KBM-7 (cell line): ENCODE measurements at regions not wholly inside any gene's neighbourhood (a gene's known extent, or its start where the extent isn't known, plus 50 kb on each side); places are given as distances from the start of the nearest gene placed in this dataset.

Experiments used
- DNase-seq: peaks from one replicate; pipeline ENCODE4 v3.0.0-alpha.2; 2015
- in situ Hi-C: fragments of 300-500 bp; cut with MboI; formaldehyde crosslinking; loops from 2 replicates; pipeline ENCODE4 v1.14.3; 2020; ENCODE audit warnings: low sequenced_read_pairs, low pct_unique_long_range_greater_than_20kb, mixed read lengths

DNA sequence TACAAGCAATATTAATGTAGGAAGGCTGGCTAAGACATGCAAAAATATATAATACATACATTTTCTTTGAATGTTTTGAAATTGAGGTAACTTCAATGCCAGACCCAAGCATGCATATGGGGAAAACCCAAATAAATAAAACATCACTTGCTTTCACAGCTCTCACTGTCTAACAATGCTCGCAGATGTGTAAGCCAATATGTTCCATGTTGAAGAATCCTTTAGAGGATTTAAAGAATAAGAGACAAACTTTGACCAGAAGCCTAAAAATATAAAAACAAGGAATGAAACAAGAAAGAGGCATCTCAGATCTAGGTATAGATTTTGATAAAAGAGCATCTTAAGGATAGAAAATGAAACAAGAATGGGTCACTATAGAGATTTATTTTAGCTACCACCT lies 354.2 kb downstream of the CDH10 start:
- in situ Hi-C loops = no loop called here
- DNase-seq = no peak

DNA sequence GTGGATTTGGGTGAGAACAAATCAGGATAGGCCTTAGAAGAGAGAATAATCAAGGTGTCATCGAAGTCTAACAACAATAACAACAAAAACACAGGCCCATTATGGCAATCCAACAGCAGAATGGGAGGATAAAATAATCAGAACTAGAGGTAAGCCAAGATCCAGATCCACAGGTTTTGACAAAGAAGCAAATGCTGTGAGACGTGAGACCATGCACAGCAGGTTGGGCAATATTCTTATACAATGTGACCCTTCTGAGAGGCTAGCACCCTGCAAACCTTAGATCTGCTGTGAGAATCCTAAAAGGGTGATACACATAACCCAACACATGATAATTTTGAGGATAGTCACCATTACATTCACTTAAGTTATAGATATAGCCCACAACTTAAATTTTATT lies 352.9 kb downstream of the CDH10 start:
- in situ Hi-C loops = no loop called here
- DNase-seq = no peak

DNA sequence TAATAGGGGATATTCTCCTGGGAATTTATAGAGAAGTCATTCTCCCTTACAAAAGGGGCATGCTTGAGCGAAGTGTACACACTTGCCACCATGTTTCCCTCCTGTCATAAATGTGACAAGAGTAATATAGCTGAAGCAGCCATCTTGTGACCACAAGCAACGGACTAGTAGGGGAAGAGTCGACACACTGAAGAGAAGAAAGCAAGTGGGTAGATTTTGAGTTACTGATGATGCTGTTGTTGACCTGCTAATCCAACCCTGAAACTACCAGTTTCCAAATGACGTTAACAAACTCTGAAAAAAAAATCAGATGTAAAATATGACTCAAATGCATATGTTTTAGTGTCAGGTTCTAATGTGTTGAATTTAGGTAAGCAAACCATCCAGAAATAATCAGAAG lies 350.4 kb downstream of the CDH10 start:
- in situ Hi-C loops = no loop called here
- DNase-seq = no peak

DNA sequence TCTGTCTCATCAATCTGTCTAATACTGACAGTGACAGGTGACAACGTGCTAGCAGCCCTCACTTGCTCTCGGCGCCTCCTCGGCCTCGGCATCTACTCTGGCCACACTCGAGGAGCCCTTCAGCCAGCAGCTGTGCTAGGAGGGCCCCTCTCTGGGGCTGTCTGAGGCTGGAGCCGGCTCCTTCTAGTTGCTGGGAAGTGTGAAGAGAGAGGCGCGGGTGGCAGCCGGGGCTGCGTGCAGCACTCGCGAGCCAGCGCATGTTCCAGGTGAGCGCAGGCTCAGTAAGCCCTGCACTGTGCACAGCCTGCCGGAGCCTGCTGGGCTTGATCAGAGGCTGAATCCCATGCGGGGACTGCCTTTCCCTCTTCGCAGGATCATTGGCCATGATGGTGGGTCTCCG lies 330.7 kb downstream of the CDH10 start:
- DNase-seq = no peak
- in situ Hi-C loops = no loop called here

DNA sequence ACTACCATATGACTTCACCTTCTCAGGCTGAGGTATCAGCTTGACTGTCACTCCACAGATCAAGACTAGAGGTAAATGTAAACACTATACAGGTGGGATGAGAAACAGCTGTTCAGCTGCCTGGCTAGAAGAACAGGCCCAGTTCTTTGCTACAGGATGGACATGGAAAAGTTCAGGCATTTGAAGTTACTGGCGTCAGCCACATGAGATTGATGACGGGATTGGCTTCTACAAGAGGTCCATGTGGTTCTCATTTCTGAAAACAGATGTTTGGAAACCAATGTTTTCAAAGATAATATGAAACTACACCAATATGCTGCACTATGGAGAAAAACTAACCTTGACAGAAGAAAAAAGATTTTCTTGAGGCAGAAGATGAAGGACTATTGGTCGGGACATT lies 324.1 kb downstream of the CDH10 start:
- no peak for DNase-seq
- in situ Hi-C loops = no loop called here

DNA sequence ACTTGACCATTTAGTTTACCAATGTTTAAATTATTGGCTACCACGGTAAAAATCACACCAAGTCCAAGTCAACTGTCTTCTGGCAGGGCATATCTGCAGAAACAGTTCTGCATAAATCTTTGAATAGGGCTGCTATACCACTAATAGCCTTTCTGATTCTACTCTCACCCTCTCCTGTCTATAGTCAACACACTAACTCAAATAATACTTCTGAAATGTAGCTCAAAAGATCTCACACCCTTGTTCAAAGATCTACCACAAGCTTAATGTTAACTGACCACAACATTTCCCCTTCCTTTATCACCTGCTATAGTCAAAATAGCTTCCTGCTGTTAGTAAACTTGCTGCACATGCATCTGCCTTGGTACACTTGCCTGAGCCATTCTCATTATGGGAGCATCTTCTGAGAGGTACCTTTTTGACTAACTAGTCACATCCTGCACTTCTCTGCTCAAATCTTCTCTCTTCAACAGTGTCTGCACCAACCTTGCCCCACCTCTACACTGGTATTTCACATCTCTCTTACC lies 319.4 kb downstream of the CDH10 start:
- in situ Hi-C loops = no loop called here

DNA sequence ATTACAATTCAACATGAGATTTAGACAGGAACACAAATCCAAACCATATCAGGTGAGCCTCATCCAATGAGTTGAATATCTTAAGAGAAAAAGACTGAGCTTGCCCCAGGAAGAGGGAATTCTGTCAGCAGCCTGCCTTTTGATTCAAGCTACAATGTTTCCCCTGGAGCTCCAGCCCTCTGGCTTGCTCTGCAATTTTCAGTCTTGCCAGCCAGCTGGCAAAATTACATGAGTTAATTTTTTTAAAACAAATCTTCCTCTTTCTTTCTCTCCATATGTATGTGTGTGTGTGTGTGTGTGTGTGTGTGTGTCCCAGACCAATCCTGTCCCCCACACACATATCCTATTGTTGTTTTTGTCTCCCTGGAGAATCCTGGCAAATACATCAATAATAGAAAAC lies 313.2 kb downstream of the CDH10 start:
- in situ Hi-C loops = no loop called here
- DNase-seq = no peak

More for the DNA sequence above, 319.4 kb downstream of the CDH10 start:
- DNase-seq = no peak

DNA sequence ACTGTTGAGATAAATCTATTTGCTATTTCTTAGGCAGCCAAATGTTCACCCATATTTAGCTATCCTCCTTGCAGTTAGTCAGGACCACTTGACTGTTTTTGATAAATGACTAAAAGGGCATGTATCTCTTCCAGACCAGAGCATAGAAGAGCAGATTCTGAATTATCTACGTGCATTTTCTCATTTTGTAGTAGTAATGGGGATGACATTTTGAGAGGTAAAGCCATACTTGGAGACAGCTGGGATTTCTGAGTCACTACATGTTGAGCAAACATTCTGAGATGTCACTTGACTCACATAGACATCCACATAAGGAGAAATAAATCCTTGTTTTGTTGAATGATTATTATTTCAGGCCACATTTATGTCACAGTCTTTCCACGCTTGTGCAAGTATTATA lies 297.6 kb downstream of the CDH10 start:
- in situ Hi-C loops = no loop called here
- no peak for DNase-seq

DNA sequence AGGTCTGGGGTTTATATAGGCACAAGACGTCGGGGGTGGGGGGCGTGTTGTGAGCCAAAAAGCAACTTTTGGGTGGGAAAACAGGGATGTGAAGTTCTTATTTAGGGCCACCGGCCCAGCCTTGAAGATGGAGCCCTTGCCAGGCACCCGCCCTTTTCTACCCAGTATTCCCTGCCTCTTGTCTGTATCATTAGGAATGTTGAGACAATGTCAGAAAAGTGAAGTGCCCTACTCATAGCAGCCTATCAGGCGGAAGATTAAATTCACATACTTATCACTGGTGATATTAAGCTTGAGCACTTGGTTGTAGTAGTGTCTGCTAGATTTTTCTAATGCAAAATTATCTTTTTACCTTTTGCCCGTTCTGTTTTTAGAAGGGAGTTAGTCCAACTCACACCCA lies 293.5 kb downstream of the CDH10 start:
- DNase-seq = no peak
- in situ Hi-C loops = no loop called here

DNA sequence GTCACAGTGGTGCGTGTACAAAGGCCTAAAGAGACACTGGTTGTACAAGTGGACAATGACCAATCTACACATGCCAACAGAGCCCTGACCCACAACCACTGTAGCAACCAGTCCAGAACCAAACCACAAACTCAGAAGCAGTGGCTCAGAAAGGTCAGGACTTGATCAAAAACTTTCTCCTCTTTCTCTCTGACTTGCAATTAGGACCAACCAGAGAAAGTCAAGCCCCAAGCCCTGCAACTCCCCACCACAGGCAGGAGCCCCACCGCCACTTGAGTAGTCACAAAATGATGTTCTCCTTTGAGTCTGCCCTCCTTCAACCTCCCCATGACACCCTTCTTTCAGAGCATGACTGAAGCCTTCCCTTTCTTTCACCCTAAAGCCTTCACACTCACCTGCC lies 291.8 kb downstream of the CDH10 start:
- no peak for DNase-seq
- in situ Hi-C loops = no loop called here

DNA sequence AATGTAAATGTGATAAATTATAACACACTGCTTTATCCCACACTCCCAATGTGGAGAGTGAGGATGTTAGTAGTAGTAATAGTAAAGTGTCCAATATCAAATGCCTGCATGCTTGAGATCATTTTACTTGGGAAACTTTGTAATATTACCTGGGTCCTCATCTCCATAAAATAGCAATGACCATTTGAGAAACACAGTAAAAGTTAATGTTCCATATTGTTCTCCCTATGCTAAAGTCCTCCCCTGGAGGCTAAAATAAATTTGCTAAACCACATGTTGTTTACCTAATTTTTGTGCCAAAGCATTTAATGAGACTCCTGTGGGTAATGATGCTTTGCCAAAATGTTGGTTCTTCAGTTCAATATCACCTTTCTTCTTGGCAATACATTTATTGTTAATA lies 291.2 kb downstream of the CDH10 start:
- in situ Hi-C loops = no loop called here
- DNase-seq = no peak

DNA sequence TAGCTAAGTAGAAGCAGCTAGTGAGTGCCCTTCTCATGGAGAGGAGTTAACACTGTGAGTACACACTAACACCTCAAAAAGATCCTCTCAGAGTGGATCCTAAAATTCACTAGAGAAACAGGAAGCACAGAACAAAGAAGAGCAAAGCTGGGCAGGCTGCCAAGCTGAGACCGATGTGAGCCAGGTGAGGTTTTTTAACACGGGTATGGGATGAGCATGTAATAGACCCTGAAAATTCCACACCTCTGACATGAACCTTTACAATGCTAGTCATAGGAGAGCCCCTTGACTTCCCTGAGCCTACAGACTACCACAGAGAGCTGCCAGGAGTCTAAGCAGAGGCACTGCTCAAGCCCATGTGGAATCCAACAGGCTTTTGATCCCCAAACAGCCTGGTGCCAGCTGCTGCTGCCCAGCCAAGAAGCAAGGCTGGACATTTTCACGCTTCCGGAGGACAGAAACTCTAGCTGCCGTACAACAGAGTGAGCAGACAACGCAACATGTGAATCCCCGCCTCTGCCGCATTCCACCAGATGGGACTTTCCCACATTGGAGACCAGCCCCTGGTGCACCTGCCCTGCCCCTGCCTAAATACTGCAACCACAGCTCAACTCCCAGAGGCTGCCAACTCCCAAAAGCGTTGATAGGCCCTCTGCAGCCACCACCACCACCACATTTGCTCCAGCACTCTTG lies 280.8 kb downstream of the CDH10 start:
- in situ Hi-C loops = no loop called here
- peak; percentile 46 for DNase-seq

DNA sequence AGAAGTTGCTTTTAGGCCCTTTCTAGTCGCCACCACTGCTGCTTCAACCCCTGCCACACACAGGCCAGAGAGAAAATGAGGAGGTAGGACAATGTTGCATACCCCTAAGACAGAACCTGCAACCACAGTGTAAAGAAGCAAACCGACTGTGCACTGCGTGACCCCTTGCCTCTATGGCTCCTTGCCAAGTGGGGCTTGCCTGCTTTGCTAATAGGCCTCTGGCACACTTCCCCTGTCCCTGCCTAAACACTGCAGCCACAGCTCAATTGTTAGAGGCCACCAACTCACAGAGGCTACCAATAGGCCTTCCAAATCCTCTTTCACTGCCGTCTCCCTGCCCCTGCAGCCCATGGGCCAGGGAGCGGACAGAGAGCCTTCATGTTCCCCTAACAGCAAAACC lies 280.1 kb downstream of the CDH10 start:
- in situ Hi-C loops = no loop called here
- peak; percentile 23 for DNase-seq

DNA sequence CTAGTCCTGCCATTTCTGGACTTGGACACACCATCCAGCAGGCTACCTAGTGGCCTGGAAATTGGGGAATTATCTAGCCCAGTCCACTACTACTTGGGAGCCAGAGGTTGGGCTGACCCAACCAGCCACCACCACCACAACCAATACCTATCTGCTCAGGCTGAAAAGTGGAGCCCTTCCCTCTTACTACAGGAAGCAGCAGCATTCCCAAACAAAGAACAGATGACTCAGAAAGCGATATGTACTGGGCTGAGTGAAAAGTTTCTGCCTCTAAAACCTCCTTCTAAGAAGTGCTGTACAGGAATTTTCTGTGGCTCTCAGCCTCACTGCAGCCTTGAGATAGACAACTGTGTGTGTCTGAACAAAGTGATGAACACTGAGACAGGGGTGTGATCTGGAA lies 279.4 kb downstream of the CDH10 start:
- DNase-seq = no peak

DNA sequence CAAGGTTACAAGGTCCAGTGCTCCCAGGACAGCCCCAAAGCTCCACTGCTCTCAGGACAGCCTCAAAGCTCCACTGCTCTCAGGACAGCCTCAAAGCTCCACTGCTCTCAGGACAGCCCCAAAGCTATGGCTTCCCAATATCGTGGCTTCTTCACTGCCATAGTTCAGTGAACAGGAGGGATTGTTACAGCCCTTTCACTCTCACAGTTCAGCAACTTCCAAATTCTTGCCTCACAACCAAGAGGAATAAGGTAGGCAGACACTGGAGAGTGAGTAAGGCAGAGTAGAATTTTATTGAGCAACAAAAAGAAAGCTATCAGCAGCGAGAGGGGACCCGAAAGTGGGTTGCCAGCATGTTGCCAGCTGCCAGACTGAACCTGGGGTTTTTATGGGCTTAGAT lies 277.6 kb downstream of the CDH10 start:
- no peak for DNase-seq
- in situ Hi-C loops = no loop called here

More for the DNA sequence above, 279.4 kb downstream of the CDH10 start:
- in situ Hi-C loops = no loop called here

DNA sequence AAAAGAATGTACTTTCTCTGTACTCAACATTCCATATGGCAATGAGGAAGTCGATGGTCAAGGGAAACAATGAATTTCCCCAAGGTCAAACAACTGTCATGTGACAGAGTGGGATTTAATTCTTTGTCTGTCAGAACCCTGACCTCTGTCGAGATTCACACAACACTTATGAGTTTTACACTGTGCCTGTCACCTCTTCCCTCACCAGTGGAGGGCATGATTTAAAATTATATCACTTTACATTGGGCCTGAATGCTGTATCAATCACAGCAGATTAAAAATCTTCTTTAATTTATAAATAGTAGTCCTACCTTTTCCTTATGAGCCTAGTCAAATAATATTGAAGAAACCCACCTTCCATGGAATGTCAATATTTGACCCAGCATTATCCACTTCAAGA lies 276.7 kb downstream of the CDH10 start:
- in situ Hi-C loops = no loop called here
- no peak for DNase-seq

DNA sequence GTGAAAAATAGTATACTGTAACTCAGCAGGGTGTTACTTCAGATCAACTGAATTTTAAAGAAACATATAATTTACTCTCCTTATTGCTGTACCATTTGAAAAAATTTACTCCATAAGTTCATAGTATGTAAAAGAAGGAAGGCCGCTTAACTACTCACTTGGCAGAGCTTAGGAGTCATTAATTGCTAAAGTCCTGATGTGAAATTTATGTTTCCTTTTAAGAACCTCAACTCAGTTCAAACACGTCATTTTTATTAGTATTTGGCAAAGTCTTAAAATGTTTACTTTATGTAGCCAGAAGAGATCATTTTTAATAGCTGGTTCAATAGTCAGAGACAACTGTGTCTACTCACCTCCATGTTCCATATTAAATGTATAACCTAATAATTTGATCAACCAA lies 268.6 kb downstream of the CDH10 start:
- no peak for DNase-seq
- in situ Hi-C loops = no loop called here

DNA sequence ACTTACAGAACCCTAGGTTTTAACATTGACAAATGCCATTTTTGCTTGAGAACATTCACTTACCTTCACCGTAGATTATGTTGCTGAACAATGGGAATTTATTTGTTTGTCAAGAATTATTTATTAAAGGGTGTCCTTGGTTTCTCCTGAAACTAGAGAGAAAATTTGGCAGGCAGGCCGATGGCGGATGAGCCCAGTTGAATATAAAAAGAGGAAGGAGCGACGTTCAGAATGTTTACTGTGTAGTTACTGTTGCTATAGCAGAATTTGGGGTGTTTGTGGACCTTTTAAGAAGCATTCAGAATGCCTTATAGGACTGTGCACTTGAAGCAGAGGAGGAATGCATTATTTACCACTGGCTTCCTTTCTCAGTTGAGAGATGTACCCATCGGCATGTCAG lies 268.2 kb downstream of the CDH10 start:
- in situ Hi-C loops = no loop called here
- no peak for DNase-seq

DNA sequence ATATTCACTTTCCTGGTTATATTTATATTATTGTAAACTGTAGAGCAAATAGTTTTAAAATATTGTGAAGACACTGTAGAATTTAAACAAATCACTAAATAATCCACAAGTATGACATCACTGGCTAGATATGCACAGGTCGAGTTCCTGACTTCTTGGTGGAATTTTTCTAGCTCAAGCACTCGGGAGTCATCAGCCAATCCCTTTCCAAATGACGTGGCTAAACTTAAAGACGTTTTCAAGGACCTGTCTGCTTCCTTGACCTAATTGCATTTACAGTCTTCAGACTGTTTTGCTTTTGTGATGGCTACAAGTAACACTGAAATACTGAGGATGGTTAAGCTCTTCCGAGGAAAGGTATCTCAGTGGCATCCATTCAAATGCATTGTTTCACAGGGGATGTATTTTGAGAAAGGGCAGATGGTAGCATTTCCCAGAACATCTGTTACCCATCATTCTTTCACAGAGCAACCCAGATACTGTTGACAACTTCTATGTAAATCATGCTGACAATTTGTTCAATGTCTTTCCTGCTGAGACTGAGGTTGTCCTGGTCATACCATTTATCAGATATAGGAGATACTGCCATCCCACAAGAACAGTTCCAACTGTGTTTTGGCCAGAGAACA lies 262.8 kb downstream of the CDH10 start:
- DNase-seq = no peak
- in situ Hi-C loops = no loop called here

DNA sequence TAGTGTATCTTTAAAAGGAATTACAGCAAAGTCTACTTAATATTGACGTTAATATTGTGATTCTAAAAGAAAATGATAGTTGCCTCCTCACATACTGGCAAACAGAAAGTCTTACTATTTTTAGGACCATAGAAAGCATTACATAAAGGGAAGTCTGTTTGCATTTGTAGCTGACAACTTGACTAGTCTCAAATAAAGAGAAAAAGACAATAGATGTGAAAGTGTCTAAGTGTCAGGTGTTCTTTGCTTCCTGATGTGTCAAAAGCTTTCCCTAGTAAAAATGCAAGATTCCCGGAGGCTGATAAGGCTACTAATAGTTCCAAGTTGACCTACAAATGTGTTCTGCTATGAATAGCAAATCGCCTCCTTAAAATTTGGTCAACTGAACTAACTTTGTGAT lies 259.7 kb downstream of the CDH10 start:
- in situ Hi-C loops = no loop called here
- DNase-seq = no peak

DNA sequence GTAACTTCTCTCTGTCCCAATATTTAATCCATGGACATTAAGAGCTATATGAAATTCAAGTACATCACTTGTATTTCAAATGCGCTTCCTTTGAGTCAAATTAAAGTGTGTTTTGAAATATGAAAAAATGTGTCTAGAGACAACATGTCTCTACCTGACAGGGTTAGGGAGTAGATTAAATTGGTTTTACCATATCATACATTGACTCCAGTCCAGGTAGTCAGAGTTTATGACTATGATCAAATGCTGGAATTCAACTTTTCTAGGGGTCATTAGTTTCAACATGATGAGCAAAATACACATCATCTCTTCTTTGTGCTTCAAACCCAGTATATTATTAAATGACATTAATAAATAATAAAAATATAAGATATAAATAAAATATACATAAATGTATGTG lies 259.2 kb downstream of the CDH10 start:
- in situ Hi-C loops = no loop called here
- DNase-seq = no peak
